EL (cell line): ENCODE measurements at regions not wholly inside any gene's neighbourhood (a gene's known extent, or its start where the extent isn't known, plus 50 kb on each side); places are given as distances from the start of the nearest gene placed in this dataset.

Experiments
- DNase-seq: peaks from one replicate; pipeline ENCODE4 v3.0.0-alpha.2; 2016

DNA sequence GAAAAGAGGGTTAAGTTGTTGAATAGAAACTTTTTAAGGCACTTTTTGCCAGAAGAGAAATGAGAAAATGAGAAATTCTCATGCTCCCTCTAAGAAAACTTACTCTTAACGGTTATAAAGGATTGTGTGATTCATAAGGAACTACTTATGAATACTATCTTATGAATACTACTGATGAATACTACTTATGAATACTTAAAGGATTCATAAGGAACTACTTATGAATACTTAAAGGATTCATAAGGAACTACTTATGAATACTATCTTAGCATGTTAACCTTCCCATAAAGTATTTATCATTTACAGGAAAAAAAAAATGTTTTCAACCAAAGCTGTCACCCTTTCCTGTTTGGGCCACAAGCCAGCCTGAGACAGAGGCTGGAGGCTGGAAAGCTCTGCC, 53.1 kb upstream of the UCN3 start:
- no peak for DNase-seq

DNA sequence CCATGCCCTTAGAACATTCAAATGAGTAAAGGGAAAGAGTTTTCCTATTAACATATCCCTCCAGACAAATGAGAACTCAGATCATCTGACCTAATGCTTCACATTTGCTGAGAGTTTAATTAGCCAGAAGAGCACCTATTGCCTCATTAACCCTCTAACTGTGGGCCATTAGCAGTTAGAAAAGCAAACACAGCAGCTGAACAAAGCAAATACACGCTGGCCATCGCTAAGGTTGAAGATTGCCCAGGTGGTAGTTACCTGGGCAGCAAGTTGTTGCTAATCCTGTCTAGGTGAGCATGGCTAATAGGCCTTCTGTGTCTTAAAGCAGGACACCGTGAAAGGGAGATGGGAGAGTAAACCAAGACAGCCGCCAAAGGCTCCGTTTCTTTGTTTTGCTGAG, 49.9 kb upstream of the UCN3 start:
- no peak for DNase-seq
